PC-3 (cell line): ENCODE measurements at regions not wholly inside any gene's neighbourhood (a gene's known extent, or its start where the extent isn't known, plus 50 kb on each side); places are given as distances from the start of the nearest gene placed in this dataset.

Experiments
- ATAC-seq: fragments of 200-7000 bp; cut with Tn5 transposase; 2 replicates; pipeline ENCODE4 v1.9.1; 2020; ENCODE audit warnings: mild to moderate bottlenecking, moderate library complexity
- BruUV-seq: library from RNA; stranded (reverse); fragments of 400-500 nt; replicated peaks from 2 replicates; lab custom pipeline; 2021; lab: Mats Ljungman, UMichigan
- CTCF ChIA-PET: fragments of 300-600 bp; sonication (Branson Sonifier 250); formaldehyde crosslinking; loops from one replicate; lab custom pipeline; 2022; ENCODE audit warnings: antibody characterized with exemption; lab: Charles Lee
- POLR2A ChIA-PET: fragments of 300-600 bp; sonication (Branson Sonifier 250); formaldehyde crosslinking; loops from one replicate; lab custom pipeline; 2022; ENCODE audit warnings: antibody characterized with exemption; ENCODE audit not compliant: unreplicated experiment; lab: Charles Lee
- DNase-seq: peaks from one replicate; pipeline ENCODE4 v3.0.0-alpha.2; 2015
- H2AFZ ChIP-seq: fragments of 300-600 bp; sonication (generic); 2 replicates; pipeline ENCODE4 v1.6.0; 2016; ENCODE audit warnings: antibody characterized with exemption, low read length
- H3F3A ChIP-seq: fragments of 300-600 bp; sonication (generic); one replicate; pipeline ENCODE4 v1.6.0; 2017; ENCODE audit warnings: antibody characterized with exemption, low read length, control low read depth, mild to moderate bottlenecking; ENCODE audit not compliant: unreplicated experiment
- H3K27ac ChIP-seq: fragments of 300-600 bp; sonication (generic); 2 replicates; pipeline ENCODE4 v1.5.1; 2016; ENCODE audit warnings: mild to moderate bottlenecking, low read length
- H3K27me3 ChIP-seq: fragments of 300-600 bp; sonication (generic); 2 replicates; pipeline ENCODE4 v1.6.1; 2016; ENCODE audit warnings: low read length, mixed read lengths
- H3K36me3 ChIP-seq: fragments of 300-600 bp; sonication (generic); 2 replicates; pipeline ENCODE4 v1.6.1; 2016; ENCODE audit warnings: low read depth, mixed run types, low read length, mixed read lengths
- H3K4me1 ChIP-seq: fragments of 300-600 bp; sonication (generic); 2 replicates; pipeline ENCODE4 v1.5.1; 2016; ENCODE audit warnings: low read length; ENCODE audit not compliant: insufficient read depth
- H3K4me2 ChIP-seq: fragments of 300-600 bp; sonication (generic); 2 replicates; pipeline ENCODE4 v1.6.0; 2016; ENCODE audit warnings: low read length
- H3K4me3 ChIP-seq: fragments of 300-600 bp; sonication (generic); 2 replicates; pipeline ENCODE4 v1.5.1; 2016; ENCODE audit warnings: mild to moderate bottlenecking, low read length, mixed read lengths
- H3K79me2 ChIP-seq: fragments of 300-600 bp; sonication (generic); 2 replicates; pipeline ENCODE4 v1.6.1; 2017; ENCODE audit warnings: low read length, mixed read lengths
- H3K9ac ChIP-seq: fragments of 300-600 bp; sonication (generic); 2 replicates; pipeline ENCODE4 v1.6.0; 2016; ENCODE audit warnings: mild to moderate bottlenecking, low read length
- H3K9me2 ChIP-seq: fragments of 300-600 bp; sonication (generic); replicated peaks from 2 replicates; pipeline ENCODE4 v1.6.1; 2016; ENCODE audit warnings: mixed run types, low read length, mixed read lengths
- H3K9me3 ChIP-seq: fragments of 300-600 bp; sonication (generic); 2 replicates; pipeline ENCODE4 v1.6.1; 2016; ENCODE audit warnings: low read length, mixed read lengths
- H4K20me1 ChIP-seq: fragments of 300-600 bp; sonication (generic); 2 replicates; pipeline ENCODE4 v1.6.1; 2016; ENCODE audit warnings: low read length, mixed read lengths
- EZH2 ChIP-seq: fragments of 300-600 bp; sonication (generic); IDR thresholded peaks from one replicate; pipeline ENCODE4 v1.6.1; 2017; ENCODE audit warnings: antibody characterized with exemption, mild to moderate bottlenecking, low read length; ENCODE audit not compliant: unreplicated experiment
- EZH2phosphoT487 ChIP-seq: fragments of 300-600 bp; sonication (generic); IDR thresholded peaks from 2 replicates; pipeline ENCODE4 v1.6.1; 2018; ENCODE audit warnings: mild to moderate bottlenecking, antibody characterized with exemption, low read length, borderline replicate concordance
- intact Hi-C: fragments of 100-400 bp; cut with micrococcal nuclease; formaldehyde crosslinking; loops from 2 replicates; pipeline ENCODE4 v1.9.0; 2023
- TF ChIP-seq, protein P1 (sequence below): fragments of 300-600 bp; sonication (generic); conservative IDR thresholded peaks from 2 replicates; pipeline ENCODE4 v1.5.1; 2017; ENCODE audit warnings: antibody characterized with exemption, low read depth, mild to moderate bottlenecking, low read length

DNA sequence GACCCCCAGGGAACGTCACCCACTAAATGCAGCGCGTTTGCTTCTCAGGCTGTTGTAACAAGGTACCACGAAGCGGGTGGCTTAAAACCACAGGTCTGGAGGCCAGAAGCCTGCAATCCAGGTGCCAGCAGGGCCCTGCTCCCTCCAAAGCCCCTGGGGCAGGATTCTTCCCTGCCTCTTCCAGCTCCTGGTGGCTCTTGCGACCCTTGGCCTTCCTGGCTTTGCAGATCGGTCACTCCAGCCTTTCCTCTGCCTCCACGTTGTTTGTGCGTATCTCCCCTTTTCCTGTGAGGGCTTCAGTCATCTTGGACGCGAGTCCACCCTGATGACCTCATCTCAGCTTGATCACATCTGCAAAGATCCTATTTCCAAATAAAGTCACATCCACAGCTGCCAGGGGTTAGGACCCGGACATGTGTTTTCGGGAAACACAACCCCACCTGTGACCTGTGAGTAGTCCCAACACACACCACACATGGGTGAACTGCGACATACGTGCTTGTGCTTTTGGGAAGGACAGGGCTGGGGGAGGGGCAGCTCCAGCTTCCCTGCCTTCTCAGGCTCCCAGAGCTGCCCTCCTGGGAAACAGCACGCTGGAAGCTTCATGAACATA is 114.5 kb upstream of the NCOR2 start:
- TF ChIP-seq EZH2phosphoT487 (no peak), EZH2 (no peak)
- TF ChIP-seq, protein P1, sequence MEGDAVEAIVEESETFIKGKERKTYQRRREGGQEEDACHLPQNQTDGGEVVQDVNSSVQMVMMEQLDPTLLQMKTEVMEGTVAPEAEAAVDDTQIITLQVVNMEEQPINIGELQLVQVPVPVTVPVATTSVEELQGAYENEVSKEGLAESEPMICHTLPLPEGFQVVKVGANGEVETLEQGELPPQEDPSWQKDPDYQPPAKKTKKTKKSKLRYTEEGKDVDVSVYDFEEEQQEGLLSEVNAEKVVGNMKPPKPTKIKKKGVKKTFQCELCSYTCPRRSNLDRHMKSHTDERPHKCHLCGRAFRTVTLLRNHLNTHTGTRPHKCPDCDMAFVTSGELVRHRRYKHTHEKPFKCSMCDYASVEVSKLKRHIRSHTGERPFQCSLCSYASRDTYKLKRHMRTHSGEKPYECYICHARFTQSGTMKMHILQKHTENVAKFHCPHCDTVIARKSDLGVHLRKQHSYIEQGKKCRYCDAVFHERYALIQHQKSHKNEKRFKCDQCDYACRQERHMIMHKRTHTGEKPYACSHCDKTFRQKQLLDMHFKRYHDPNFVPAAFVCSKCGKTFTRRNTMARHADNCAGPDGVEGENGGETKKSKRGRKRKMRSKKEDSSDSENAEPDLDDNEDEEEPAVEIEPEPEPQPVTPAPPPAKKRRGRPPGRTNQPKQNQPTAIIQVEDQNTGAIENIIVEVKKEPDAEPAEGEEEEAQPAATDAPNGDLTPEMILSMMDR = no peak
- no peaks in the 10 kb centered on the region for H3F3A ChIP-seq
- no peaks in the 10 kb centered on the region for H3K9me3 ChIP-seq
- BruUV-seq = TSS peak; percentile 47
- intact Hi-C loops = loop anchor here (1.0 to 2.0 kb wide), 6 partner anchors 33 to 163 kb away; no protein-coding TSS in a partner anchor
- H3K4me2 ChIP-seq = peak overlapping the region; percentile 76
- H3K36me3 ChIP-seq = no peaks in the 10 kb centered on the region
- H3K27me3 ChIP-seq = no peaks in the 10 kb centered on the region
- DNase-seq (peak; percentile 75), ATAC-seq (peak; percentile 18)
- peak overlapping the region; percentile 41 for H3K4me3 ChIP-seq
- peak overlapping the region; percentile 77 for H3K9ac ChIP-seq
- H3K4me1 ChIP-seq = peaks cover 69% of the 10 kb centered on the region
- peak overlapping the region; percentile 94 for H3K27ac ChIP-seq
- H2AFZ ChIP-seq = peak overlapping the region; percentile 53
- no peaks in the 10 kb centered on the region for H4K20me1 ChIP-seq
- no peaks in the 10 kb centered on the region for H3K79me2 ChIP-seq
- H3K9me2 ChIP-seq = no peaks in the 10 kb centered on the region
- CTCF ChIA-PET = no interaction called here
- POLR2A ChIA-PET = no interaction called here

DNA sequence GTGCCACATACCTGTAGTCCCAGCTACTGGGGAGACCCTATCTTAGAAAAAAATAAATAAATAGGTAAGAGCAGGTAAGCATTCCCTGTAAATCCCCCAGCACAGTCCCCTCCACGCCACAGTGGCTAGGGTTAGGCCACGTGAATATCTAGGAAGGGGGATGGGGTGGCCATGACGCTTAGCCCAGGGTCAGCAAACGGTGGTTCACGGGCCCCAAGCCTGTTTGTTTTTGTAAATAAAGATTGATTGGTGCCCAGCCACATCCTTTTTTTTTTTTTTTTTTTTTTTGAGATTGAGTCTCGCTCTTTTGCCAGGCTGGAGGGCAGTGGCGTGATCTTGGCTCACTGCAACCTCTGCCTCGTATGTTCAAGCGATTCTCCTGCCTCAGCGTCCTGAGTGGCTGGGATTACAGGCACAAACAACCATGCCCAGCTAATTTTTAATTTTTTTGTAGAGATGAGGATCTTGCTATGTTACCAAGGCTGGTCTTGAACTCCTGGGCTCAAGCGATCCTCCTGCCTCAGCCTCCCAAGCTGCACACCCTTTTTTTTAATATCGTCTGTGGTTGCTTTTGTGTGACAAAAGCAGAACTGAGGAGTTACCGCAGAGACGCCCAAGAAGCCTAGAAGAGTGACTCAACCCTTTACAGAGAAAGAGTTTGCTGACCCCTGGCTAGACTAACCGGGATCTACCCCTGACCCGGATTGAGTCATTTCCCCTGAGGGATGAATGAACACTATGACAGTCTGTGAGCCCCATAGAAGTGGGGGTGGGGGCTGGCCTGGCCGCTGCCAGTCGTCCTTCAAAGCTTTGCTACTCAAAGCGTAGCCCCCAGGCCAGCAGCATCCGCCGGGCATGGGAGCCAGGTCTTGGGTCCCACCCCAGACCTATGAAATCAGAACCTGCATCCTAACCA is 113.7 kb upstream of the NCOR2 start:
- H3K4me2 ChIP-seq = peak overlapping the region; percentile 76
- no peaks in the 10 kb centered on the region for H3K79me2 ChIP-seq
- H3K36me3 ChIP-seq = no peaks in the 10 kb centered on the region
- intact Hi-C loops = loop anchor here (1.0 to 2.0 kb wide), 3 partner anchors 34 to 162 kb away; no protein-coding TSS in a partner anchor
- ChIA-PET CTCF (no interaction called here), POLR2A (interaction anchor here (0.6 kb wide), 1 partner anchor 32 kb away, joined by 3 read pairs; no protein-coding TSS in a partner anchor)
- ATAC-seq (peak; percentile 66), DNase-seq (peak; percentile 99)
- no peaks in the 10 kb centered on the region for H3K9me2 ChIP-seq
- H4K20me1 ChIP-seq = no peaks in the 10 kb centered on the region
- TF ChIP-seq EZH2phosphoT487 = no peak
- TF ChIP-seq, protein P1 = 0 out of 2 replicates have a peak, but pooled peaks have one; percentile 31
- H3F3A ChIP-seq = no peaks in the 10 kb centered on the region
- peak overlapping the region; percentile 53 for H2AFZ ChIP-seq
- H3K4me1 ChIP-seq = peaks cover 66% of the 10 kb centered on the region
- no TSS peak for BruUV-seq
- peak overlapping the region; percentile 94 for H3K27ac ChIP-seq
- H3K27me3 ChIP-seq = no peaks in the 10 kb centered on the region
- H3K4me3 ChIP-seq = peak overlapping the region; percentile 41
- no peaks in the 10 kb centered on the region for H3K9me3 ChIP-seq
- peak overlapping the region; percentile 77 for H3K9ac ChIP-seq
